ENCODE measurements at regions not wholly inside any gene's neighbourhood (a gene's known extent, or its start where the extent isn't known, plus 50 kb on each side); places are given as distances from the start of the nearest gene placed in this dataset.
"Not testable (repeated sequence)": the region's sequence is repeated elsewhere in the genome, so short reads cannot be mapped to it uniquely, and the experiment has no call there.

- not testable (repeated sequence) for DNase-seq
Observed at GRCh38 chr5:40111036-40111435, 568.7 kb upstream of the PTGER4 start.

DNA sequence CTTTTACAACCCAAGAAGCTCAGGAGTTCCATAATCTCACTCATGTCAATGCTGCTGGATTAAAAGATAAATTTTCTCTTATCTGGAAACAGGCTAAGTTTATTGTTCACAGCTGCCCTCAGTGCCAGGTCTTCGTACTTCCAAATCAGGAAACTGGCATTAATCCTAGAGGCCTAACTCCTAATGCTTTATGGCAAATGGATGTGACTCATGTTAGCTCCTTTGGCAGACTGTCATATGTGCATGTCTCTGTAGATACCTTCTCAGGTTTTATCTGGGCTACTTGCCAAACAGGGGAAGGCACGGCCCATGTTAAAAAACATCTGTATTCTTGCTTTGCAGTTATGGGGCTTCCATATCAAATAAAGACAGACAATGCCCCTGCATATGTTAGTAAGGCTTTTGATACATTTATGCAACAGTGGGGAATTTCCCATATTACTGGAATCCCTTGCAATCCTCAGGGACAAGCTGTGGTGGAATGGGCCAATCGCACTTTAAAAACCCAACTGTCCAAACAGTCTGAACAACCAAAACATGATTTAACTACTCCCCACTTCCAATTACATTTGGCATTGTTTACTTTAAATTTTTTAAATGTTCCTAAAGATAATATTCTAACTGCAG, 570.8 kb upstream of the PTGER4 start:
- DNase-seq: not testable (repeated sequence)

GRCh38 chr5:40107786-40108185, 571.9 kb upstream of the PTGER4 start:
- DNase-seq: not testable (repeated sequence)

DNA sequence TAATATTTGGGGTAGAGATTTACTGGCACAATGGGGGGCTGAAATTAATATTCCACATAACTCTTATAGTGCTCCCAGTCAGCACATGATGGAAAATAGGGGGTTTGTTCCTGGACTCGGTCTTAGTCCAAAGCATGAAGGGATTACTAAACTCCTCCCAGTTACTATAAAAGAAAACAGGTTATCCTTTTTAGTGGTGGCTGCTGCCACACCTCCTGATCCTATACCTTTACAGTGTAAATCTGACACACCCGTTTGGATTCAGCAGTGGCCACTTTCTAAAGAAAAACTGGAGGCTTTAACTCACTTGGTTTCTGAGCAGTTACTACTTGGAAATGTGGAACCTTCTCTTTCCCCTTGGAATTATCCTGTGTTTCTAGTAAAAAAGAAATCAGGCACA, 572.9 kb upstream of the PTGER4 start:
- no peak for DNase-seq

- DNase-seq: no peak
Observed at GRCh38 chr5:40098313-40098712, 581.4 kb upstream of the PTGER4 start.

DNA sequence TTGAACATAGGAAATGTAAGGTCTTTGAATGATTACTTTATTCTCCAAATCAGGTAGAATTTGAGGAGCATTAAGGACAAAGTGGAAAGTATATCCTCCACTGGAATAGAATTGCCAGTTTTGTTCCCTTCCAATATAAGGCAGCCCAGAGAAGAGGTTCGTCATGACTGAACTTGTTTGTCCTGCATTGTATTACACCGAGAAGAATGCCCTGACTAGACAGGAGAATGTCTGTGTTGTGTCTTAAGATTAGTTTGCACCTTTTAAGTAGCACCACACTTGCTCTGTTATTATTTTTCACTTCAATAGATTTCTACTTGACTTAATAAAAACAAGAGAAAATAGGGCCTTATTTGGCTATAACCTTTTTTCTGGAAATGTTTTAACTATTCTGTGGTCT, 586.2 kb upstream of the PTGER4 start:
- no peak for DNase-seq

- DNase-seq: no peak
Observed at GRCh38 chr5:40089269-40089668, 590.4 kb upstream of the PTGER4 start.

- no peak for DNase-seq
Observed at GRCh38 chr5:40084614-40085013, 595.1 kb upstream of the PTGER4 start.

DNA sequence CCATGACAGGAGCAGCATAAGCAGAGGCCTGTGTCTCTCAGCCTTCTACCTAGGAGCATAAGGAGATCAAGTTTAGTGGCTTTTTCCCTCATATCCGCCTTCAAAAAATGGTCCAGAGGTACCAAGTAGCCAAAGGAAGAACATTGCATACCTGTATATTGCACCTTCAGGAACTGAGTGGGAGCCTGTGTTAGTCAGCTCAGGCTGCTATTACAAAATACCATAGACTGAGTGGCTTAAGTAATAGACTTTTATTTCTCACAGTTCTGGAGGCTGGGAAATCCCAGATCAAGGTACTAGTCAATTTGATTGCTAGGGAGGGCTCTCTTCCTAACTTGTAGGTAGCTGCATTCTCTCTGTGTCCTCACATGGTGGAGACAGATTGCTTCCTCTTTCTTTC, 597.4 kb upstream of the PTGER4 start:
- no peak for DNase-seq

- DNase-seq: no peak
Observed at GRCh38 chr5:40080191-40080590, 599.5 kb upstream of the PTGER4 start.

GRCh38 chr5:40078898-40079575, 600.7 kb upstream of the PTGER4 start:
- no peak for DNase-seq

DNA sequence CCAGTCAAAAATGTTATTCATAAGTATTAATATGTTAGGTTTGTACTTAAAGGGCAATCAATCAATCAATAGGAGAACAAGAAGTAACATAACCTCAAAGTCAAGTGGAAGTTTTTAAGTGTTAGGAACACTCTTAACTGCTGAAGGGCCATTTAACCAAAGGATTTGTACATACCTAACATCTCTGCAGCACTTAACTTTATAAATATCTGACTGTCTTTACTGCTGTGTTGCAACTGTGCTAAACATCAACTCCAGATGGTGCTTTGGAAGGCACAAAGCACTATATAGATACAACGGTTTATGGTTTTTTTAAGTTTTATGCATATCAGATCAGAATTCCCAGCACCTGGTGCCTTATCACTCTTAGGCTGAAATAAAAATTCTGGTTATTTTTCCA, 604.9 kb upstream of the PTGER4 start:
- DNase-seq: no peak

DNA sequence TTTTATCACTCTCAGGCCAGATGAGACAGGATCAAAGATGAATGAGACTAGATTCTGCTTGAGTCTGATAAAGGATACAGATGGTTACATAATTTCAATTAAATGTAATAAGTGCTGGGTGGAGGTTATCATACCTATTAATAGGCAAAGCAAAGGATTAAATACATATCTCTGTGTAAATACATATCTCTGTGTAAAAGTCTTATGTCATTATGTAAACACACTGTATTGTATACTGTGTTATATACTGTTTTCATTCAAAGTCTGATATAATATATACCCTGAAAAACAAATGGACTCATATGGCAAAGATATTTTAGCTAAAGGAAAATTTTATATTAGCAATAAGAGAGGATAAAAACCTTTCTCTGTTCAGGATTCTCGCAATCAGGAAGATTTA, 605.8 kb upstream of the PTGER4 start:
- DNase-seq: no peak

- DNase-seq: no peak
Observed at GRCh38 chr5:40071870-40072269, 607.8 kb upstream of the PTGER4 start.

GRCh38 chr5:40066616-40067015, 613.1 kb upstream of the PTGER4 start:
- no peak for DNase-seq

- DNase-seq: no peak
Observed at GRCh38 chr5:40052808-40053207, 626.9 kb upstream of the PTGER4 start.

DNA sequence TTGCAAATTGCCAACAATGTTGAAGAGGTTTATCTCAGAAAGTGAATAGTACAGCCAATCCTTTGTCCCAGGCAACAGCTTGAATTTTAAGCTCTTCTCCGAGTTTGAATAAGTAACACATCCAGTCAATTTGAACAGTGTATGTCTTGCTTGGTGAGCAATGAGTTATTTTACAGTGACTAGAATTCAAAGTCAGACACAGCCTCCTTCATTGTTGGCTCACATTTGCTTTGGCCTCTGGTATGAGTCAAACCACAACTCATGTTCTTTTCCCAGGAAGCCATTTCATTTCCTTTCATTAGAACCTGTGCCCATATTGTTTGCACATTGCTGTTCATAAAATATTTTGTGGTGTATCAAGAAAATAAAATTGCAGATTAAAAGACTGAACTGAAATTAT, 622.0 kb upstream of the DAB2 start:
- DNase-seq: no peak

DNA sequence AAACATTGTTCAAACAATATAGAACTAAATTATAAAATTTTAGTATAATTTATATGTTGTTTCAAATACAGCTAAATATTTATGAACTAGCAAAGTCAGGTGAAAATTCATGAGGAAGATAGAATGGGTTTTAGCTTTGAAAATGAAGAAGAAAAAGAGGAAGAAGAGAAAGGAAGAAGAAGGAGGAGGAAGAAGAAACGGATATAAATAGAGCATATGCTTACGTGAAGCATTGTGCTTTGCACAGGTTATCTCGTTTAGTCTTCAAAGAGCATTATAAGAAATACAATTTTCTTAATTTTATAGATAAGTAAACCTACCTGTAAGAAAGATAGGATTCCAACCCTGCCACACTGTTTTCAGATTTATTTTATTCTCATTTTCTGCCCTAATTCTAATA, 620.6 kb upstream of the DAB2 start:
- DNase-seq: no peak

DNA sequence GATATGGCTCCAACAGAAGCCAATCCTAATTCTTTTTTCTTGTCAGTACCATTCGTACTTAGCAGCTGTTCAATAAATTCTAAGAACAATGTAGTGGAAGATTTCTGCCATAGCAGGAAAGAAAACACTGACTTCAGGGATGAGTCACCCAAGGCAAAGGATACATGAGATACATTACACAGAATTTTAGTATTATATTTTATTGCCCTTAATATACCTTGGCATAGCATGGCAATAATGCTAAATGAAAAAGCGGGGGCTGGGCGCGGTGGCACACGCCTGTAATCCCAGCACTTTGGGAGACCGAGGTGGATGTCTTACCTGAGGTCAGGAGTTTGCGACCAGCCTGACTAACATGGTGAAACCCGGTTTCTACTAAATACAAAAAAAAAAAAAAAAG, 619.1 kb upstream of the DAB2 start:
- DNase-seq: no peak

DNA sequence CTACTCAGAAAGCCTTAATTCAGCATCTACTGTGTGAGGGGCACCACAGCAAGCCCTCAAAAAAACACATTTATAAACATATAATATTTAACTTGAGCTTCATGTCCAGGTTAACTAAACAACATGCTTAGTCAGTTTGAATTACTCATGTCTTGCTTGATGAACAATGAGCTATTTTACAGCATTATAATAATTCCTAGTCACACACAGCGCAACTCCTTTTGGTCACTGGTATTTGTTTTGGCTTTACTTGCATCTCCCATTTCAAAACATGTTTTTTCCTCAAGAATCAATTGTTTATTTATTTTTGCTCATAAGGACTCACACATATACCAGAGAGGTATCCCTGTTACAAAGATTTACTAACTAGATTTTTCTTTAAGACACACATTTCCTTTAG, 616.7 kb upstream of the DAB2 start:
- no peak for DNase-seq

- DNase-seq: no peak
Observed at GRCh38 chr5:40037713-40038112, 612.9 kb upstream of the DAB2 start.

- DNase-seq: no peak
Observed at GRCh38 chr5:40034441-40034840, 609.7 kb upstream of the DAB2 start.

DNA sequence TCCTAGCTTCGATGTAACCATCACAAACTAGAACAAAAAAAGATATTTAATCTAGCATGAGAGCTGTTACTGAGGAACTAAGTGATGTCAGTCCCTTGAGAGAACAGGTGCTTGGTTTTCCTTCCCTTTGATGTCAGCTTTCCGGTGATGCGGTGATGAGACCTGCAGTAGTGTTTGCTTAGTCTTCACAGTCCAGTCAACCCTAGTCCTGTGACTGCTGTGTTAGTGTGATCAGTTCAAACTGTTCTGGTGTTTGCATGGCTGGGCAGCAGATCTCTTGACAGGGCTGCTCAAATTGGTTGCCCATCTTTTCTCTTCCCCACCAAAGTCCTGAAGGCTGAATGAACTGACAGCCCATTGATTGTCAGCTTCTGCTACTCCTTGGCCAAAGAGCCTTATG, 608.6 kb upstream of the DAB2 start:
- no peak for DNase-seq

DNA sequence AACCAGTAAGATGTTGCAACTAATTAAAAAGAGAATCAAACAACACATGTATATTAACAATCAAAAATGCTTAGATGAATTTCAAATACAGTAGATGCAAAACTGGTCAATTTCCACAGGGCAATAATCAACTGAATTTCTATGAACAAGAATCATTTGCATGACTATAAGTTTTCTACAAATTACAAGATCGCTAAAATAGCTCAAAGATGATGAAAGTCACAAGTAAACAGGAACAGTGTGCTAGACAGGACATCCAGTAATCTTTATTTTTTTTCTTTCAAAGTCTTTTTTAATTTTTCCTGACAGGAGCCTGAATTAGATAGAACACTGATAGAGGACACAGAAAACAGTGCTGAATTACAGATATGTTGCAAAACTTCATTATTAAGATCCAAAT, 608.2 kb upstream of the DAB2 start:
- no peak for DNase-seq

DNA sequence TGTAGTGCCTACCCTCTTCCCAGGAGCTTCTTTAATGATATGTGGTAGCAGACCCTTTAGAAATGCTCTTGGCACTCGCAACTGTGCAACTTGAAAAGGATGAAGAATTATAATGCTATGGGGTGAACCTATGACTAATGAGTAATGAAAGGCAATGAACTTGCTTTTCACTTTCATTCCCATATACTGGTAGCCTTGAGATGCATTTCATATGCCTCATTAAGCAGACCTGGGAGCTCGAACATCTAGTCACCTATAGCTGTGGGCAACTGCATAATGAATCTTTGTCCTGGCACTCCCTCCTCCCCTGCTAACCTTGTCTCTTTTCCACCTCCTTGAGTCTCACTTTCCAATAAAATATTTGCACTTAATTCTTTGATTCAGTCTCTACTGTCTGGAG, 605.9 kb upstream of the DAB2 start:
- no peak for DNase-seq
